ENCODE measurements at regions not wholly inside any gene's neighbourhood (a gene's known extent, or its start where the extent isn't known, plus 50 kb on each side); places are given as distances from the start of the nearest gene placed in this dataset.

- POLR2A ChIA-PET, result no interaction called here
- no peak overlapping the region for H3K27ac Mint-ChIP-seq
These were observed 245.2 kb downstream of the LTN1 start for GRCh38 chr21:28747464-28747863.

GRCh38 chr21:28746166-28746565, 246.5 kb downstream of the LTN1 start:
- DNase-seq (no peak), ATAC-seq (ENCODE audit: low read depth) (no peak)
- Mint-ChIP-seq H3K4me3 (no peak overlapping the region), H3K9me3 (no peaks in the 10 kb centered on the region), H3K27me3 (no peaks in the 10 kb centered on the region), H3K36me3 (ENCODE audit: low read depth) (no peaks in the 10 kb centered on the region), H3K27ac (no peak overlapping the region), H3K4me1 (no peaks in the 10 kb centered on the region)
- ChIA-PET CTCF (interaction anchor here (0.7 to 5.5 kb wide), 28 partner anchors 9 to 1977 kb away, joined by 3 to 193 read pairs (median 7); no protein-coding TSS in a partner anchor), POLR2A (no interaction called here)
- intact Hi-C loops (cut with micrococcal nuclease), result loop anchor here (5.0 to 10.0 kb wide), 3 partner anchors 411 to 1044 kb away; no protein-coding TSS in a partner anchor
- no peak for TF ChIP-seq CTCF (IDR thresholded peaks at IDR 0.05)

More at GRCh38 chr21:28747464-28747863, 245.2 kb downstream of the LTN1 start:
- ATAC-seq (ENCODE audit: low read depth) (no peak), DNase-seq (no peak)
- Mint-ChIP-seq H3K4me1 (no peaks in the 10 kb centered on the region), H3K36me3 (ENCODE audit: low read depth) (no peaks in the 10 kb centered on the region), H3K27me3 (no peaks in the 10 kb centered on the region), H3K9me3 (no peaks in the 10 kb centered on the region), H3K4me3 (no peak overlapping the region)
- TF ChIP-seq CTCF (IDR thresholded peaks at IDR 0.05), result no peak
- intact Hi-C loops (cut with micrococcal nuclease), result loop anchor here (5.0 to 10.0 kb wide), 3 partner anchors 413 to 1045 kb away; no protein-coding TSS in a partner anchor
- CTCF ChIA-PET, result interaction anchor here (1.2 kb wide), 1 partner anchor 10 kb away, joined by 6 read pairs; no protein-coding TSS in a partner anchor

- ChIA-PET POLR2A (no interaction called here), CTCF (interaction anchor here (0.6 to 5.5 kb wide), 35 partner anchors 8 to 1976 kb away, joined by 3 to 193 read pairs (median 6); no protein-coding TSS in a partner anchor)
- Mint-ChIP-seq H3K9me3 (no peaks in the 10 kb centered on the region), H3K4me3 (no peak overlapping the region), H3K36me3 (ENCODE audit: low read depth) (no peaks in the 10 kb centered on the region), H3K27me3 (no peaks in the 10 kb centered on the region), H3K4me1 (no peaks in the 10 kb centered on the region), H3K27ac (no peak overlapping the region)
- intact Hi-C loops (cut with micrococcal nuclease), result loop anchor here (1.0 to 10.0 kb wide), 9 partner anchors 140 to 1976 kb away; no protein-coding TSS in a partner anchor
- peak; percentile 29 for DNase-seq
- peak; percentile 88 for ATAC-seq (ENCODE audit: low read depth)
- no peak for TF ChIP-seq CTCF (IDR thresholded peaks at IDR 0.05)
These were observed 247.3 kb downstream of the LTN1 start for GRCh38 chr21:28745131-28746016.

- TF ChIP-seq CTCF (IDR thresholded peaks at IDR 0.05), result no peak
- Mint-ChIP-seq H3K36me3 (ENCODE audit: low read depth) (no peaks in the 10 kb centered on the region), H3K4me1 (no peaks in the 10 kb centered on the region), H3K9me3 (no peaks in the 10 kb centered on the region), H3K4me3 (no peak overlapping the region), H3K27ac (no peak overlapping the region), H3K27me3 (no peaks in the 10 kb centered on the region)
- ChIA-PET POLR2A (no interaction called here), CTCF (interaction anchor here (0.6 to 5.5 kb wide), 2 partner anchors 229 to 1929 kb away, joined by 3 to 193 read pairs; no protein-coding TSS in a partner anchor)
- DNase-seq, result no peak
- no peak for ATAC-seq (ENCODE audit: low read depth)
- intact Hi-C loops (cut with micrococcal nuclease), result loop anchor here (10.0 kb wide), 2 partner anchors 409 to 679 kb away; no protein-coding TSS in a partner anchor
These were observed 249.0 kb downstream of the LTN1 start for GRCh38 chr21:28743723-28744122.

GRCh38 chr21:28742527-28742926, 250.2 kb downstream of the LTN1 start:
- no peak overlapping the region for H3K27ac Mint-ChIP-seq
- ChIA-PET CTCF (interaction anchor here (5.5 kb wide), 1 partner anchor 228 kb away, joined by 193 read pairs; no protein-coding TSS in a partner anchor), POLR2A (no interaction called here)
- intact Hi-C loops (cut with micrococcal nuclease), result loop anchor here (10.0 kb wide), 2 partner anchors 408 to 678 kb away; no protein-coding TSS in a partner anchor
- no peaks in the 10 kb centered on the region for H3K27me3 Mint-ChIP-seq
- H3K9me3 Mint-ChIP-seq, result no peaks in the 10 kb centered on the region
- no peak overlapping the region for H3K4me3 Mint-ChIP-seq
- no peak for TF ChIP-seq CTCF (IDR thresholded peaks at IDR 0.05)
- H3K4me1 Mint-ChIP-seq, result no peaks in the 10 kb centered on the region
- no peak for ATAC-seq (ENCODE audit: low read depth)
- H3K36me3 Mint-ChIP-seq (ENCODE audit: low read depth), result no peaks in the 10 kb centered on the region
- DNase-seq, result no peak

All from activated B cell treated with CpG ODN at 0.5 μM for 24 hours (primary cell).